LNCAP (cell line): ENCODE measurements at regions not wholly inside any gene's neighbourhood (a gene's known extent, or its start where the extent isn't known, plus 50 kb on each side); places are given as distances from the start of the nearest gene placed in this dataset.

Experiments
- TF ChIP-seq, protein P1 (sequence below): fragments of 450-650 bp; IDR thresholded peaks from 2 replicates; pipeline ENCODE4 v1.5.1; 2017; ENCODE audit warnings: mild to moderate bottlenecking

- TF ChIP-seq, protein P1, sequence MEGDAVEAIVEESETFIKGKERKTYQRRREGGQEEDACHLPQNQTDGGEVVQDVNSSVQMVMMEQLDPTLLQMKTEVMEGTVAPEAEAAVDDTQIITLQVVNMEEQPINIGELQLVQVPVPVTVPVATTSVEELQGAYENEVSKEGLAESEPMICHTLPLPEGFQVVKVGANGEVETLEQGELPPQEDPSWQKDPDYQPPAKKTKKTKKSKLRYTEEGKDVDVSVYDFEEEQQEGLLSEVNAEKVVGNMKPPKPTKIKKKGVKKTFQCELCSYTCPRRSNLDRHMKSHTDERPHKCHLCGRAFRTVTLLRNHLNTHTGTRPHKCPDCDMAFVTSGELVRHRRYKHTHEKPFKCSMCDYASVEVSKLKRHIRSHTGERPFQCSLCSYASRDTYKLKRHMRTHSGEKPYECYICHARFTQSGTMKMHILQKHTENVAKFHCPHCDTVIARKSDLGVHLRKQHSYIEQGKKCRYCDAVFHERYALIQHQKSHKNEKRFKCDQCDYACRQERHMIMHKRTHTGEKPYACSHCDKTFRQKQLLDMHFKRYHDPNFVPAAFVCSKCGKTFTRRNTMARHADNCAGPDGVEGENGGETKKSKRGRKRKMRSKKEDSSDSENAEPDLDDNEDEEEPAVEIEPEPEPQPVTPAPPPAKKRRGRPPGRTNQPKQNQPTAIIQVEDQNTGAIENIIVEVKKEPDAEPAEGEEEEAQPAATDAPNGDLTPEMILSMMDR, result no peak
These were observed 345.4 kb upstream of the NR5A2 start for GRCh38 chr1:199682081-199682480.

GRCh38 chr1:199684686-199685273 lies 342.7 kb upstream of the NR5A2 start:
- TF ChIP-seq, protein P1, result peak; percentile 94

DNA sequence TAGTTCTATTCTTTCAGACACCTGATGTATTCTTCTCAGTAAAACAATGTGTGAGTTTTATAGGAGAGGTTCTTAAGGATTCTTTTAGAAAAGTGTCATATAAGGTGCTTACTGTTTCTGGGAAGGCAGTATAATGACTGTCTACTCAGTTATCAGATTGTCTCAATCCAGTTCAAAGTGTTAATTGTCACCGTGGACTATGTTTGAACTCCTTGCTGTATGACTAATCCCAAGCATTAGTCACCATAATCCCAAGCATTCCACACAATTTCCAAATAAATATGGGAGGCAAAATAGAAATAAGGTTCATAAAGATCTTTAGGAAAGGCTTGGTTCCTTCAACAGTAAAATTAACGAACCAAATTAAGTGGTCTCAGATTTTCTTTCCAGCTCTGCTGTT lies 342.1 kb upstream of the NR5A2 start:
- TF ChIP-seq, protein P1, result no peak

GRCh38 chr1:199687321-199687720 lies 340.2 kb upstream of the NR5A2 start:
- TF ChIP-seq, protein P1, result no peak

DNA sequence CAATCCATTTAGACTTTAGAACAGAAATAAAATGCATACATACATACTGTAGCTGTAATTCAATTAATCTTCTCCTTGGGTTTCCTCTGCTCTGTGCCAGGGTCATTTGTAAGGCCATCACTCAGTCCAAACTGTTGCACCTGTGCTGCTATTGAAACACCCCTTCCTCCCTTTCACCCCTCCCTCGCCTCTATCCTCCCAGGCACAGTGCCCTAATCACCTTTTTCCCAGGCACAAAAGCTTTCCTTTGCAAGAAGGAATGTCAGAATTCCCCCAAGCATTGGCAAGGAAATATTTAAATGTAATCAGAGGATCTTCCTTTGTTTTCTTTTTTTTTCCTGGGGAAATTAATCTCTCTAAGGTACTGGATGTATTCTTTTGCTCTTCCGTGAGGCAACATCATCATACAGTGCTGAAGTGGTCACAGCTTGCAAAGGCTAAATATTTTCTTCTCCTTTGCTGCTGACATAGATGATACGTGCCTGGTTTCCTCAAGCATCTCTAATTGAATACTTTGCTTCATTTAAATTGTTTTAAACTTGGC lies 339.3 kb upstream of the NR5A2 start:
- TF ChIP-seq, protein P1, result no peak

DNA sequence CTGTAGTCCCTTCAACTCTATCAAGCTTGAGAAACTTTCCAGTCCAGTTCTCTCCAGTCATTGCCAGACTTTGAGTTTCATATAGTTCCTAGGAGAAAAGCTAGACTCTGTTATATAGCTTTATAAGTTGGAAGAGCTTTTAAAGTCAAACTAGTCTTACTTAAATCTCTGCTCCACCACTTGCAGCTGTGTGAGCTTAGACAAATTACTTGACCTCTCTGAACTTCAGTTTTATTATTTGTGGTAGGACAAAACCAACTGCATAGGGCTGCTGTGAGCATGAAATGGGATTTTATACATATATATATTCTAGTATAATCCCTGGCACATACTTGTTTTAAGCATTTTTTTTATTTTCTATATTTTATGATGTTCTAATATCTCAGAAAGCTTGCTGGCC lies 338.7 kb upstream of the NR5A2 start:
- TF ChIP-seq, protein P1, result no peak

DNA sequence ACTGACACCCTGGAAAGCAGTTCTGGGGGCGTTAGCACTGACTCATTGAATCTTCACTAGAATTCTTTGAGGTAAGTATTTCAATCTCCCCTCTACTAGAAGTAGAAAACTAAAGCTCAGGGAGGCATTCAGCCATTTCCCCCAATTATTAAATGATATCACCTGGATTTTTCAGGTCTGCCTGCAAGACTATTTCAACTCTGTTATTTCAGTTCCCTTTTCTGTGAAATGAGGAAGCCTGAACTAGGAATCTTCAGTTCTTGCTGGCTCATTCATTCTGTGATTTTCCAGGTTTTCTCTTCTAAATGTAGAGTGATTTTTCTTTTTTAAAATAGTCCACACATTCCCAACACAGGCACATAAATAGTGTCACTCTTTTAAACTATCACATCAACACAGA lies 337.0 kb upstream of the NR5A2 start:
- TF ChIP-seq, protein P1, result no peak

DNA sequence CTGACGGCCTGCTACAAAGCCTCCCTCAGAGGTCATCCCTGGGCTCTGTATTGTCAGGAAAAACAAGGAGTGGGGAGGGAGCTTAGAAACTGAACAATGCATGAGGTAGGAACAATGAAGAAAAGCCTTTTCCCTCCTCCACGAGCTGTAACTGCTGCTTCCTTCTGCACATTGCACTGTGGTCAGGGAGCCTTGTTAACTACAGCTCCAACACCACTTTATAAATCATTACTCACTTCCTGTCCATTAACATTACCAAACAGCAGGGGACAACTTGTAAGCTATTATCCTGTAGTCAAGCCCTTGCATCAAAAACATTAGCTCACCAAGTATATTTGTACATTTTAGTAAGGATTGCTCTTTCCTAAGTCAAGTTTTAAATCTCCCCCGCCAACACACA lies 336.0 kb upstream of the NR5A2 start:
- TF ChIP-seq, protein P1, result no peak
